SK-N-SH (cell line): ENCODE measurements at regions not wholly inside any gene's neighbourhood (a gene's known extent, or its start where the extent isn't known, plus 50 kb on each side); places are given as distances from the start of the nearest gene placed in this dataset.

Source experiments
- CTCF ChIA-PET: fragments of 300-600, 350-600 bp; formaldehyde crosslinking; extraction: SDS; loops from one replicate; lab custom pipeline; 2021; lab: Yijun Ruan, JAX
- POLR2A ChIA-PET: fragments of 350-600 bp; sonication (Branson Sonifier 250); formaldehyde crosslinking; extraction: SDS; loops from one replicate; lab custom pipeline; 2020; ENCODE audit warnings: antibody characterized with exemption, inconsistent platforms; lab: Yijun Ruan, JAX
- DNase-seq: peaks from one replicate; pipeline ENCODE4 v3.0.0; 2012
- H2AFZ ChIP-seq: fragments of 200-600 bp; sonication (generic); 2 replicates; pipeline ENCODE4 v1.8.1; 2016; ENCODE audit warnings: antibody characterized with exemption, mild to moderate bottlenecking, low read depth
- H3F3A ChIP-seq: fragments of 200-600 bp; sonication (generic); replicated peaks from 2 replicates; pipeline ENCODE3; 2016; ENCODE audit warnings: antibody characterized with exemption, mild to moderate bottlenecking; ENCODE audit not compliant: insufficient read depth
- H3K27ac ChIP-seq, 2 experiments: fragments of 200-500 bp in 1 of 2; fragments of 200-600 bp in 1 of 2; sonication (Bioruptor generic) in 1 of 2; sonication (generic), shearing (Covaris generic) in 1 of 2; 2 replicates each; pipeline versions ENCODE4 v1.5.1 to v1.6.1; 2014 to 2016; ENCODE audit warnings: low read depth in 2 of 2, inconsistent platforms in 1 of 2, low read length in 1 of 2, mild to moderate bottlenecking in 1 of 2, mixed read lengths in 1 of 2
- H3K27me3 ChIP-seq: fragments of 200-600 bp; sonication (generic), shearing (Covaris generic); 2 replicates; pipeline ENCODE4 v1.6.1; 2016; ENCODE audit warnings: mixed run types; ENCODE audit not compliant: insufficient read depth
- H3K36me3 ChIP-seq, 2 experiments: fragments of 200-500 bp in 1 of 2; fragments of 200-600 bp in 1 of 2; sonication (Bioruptor generic) in 1 of 2; sonication (generic) in 1 of 2; replicated peaks in 1 of 2; 2 replicates each; pipeline versions ENCODE3 to v1.5.1; 2014 to 2016; ENCODE audit warnings: low read length in 1 of 2, mild to moderate bottlenecking in 1 of 2; ENCODE audit not compliant: insufficient read depth in 2 of 2, control insufficient read depth in 1 of 2
- H3K4me1 ChIP-seq, 2 experiments: fragments of 200-500 bp in 1 of 2; fragments of 200-600 bp in 1 of 2; sonication (Bioruptor generic) in 1 of 2; sonication (generic), shearing (Covaris generic) in 1 of 2; 2 replicates each; pipeline versions ENCODE4 v1.5.1 to v1.6.1; 2014 to 2016; ENCODE audit warnings: low read depth in 1 of 2, low read length in 1 of 2, mixed run types in 1 of 2; ENCODE audit not compliant: insufficient read depth in 2 of 2, control insufficient read depth in 1 of 2
- H3K4me2 ChIP-seq: fragments of 200-600 bp; sonication (generic), shearing (Covaris generic); 2 replicates; pipeline ENCODE4 v1.6.1; 2017; ENCODE audit warnings: mixed run types
- H3K4me3 ChIP-seq, 2 experiments: fragments of 200-500 bp in 1 of 2; fragments of 200-600 bp in 1 of 2; sonication (Bioruptor generic) in 1 of 2; sonication (generic), shearing (Covaris generic) in 1 of 2; 2 replicates each; pipeline versions ENCODE4 v1.5.1 to v1.8.1; 2014 to 2016; ENCODE audit warnings: low read depth in 2 of 2, inconsistent platforms in 1 of 2, low read length in 1 of 2, mild to moderate bottlenecking in 1 of 2, mixed read lengths in 1 of 2, moderate library complexity in 1 of 2
- H3K79me2 ChIP-seq: fragments of 200-600 bp; sonication (generic); 2 replicates; pipeline ENCODE4 v1.8.1; 2017; ENCODE audit warnings: mild to moderate bottlenecking; ENCODE audit not compliant: insufficient read depth
- H3K9ac ChIP-seq: fragments of 200-600 bp; sonication (generic); 2 replicates; pipeline ENCODE4 v1.6.1; 2017; ENCODE audit warnings: mixed run types
- H3K9me2 ChIP-seq: fragments of 200-600 bp; sonication (generic); 2 replicates; pipeline ENCODE4 v1.6.1; 2017; ENCODE audit warnings: mixed run types
- H3K9me3 ChIP-seq: fragments of 200-600 bp; sonication (generic); 2 replicates; pipeline ENCODE4 v1.6.1; 2017; ENCODE audit warnings: mixed run types, mild to moderate bottlenecking, moderate library complexity
- H4K20me1 ChIP-seq: fragments of 200-600 bp; sonication (generic); 2 replicates; pipeline ENCODE4 v1.6.1; 2017; ENCODE audit warnings: mild to moderate bottlenecking, mixed run types; ENCODE audit not compliant: insufficient read depth
- CHD2 ChIP-seq: fragments of 150-350 bp; IDR thresholded peaks from 2 replicates; pipeline ENCODE4 v1.6.1; 2018; ENCODE audit warnings: low read length; ENCODE audit not compliant: partially characterized antibody
- CTCF ChIP-seq: fragments of 200-600 bp; sonication (generic); IDR thresholded peaks from 2 replicates; pipeline ENCODE4 v1.6.1; 2017; ENCODE audit warnings: antibody characterized with exemption, mild to moderate bottlenecking, moderate library complexity
- ELF1 ChIP-seq: IDR thresholded peaks from 2 replicates; pipeline ENCODE4 v1.4.0; 2012
- EP300 ChIP-seq, 2 experiments: IDR thresholded peaks; 2 replicates each; pipeline versions ENCODE4 v1.4.0 to v1.6.1; 2012; ENCODE audit warnings: borderline replicate concordance in 1 of 2, low read depth in 1 of 2, low read length in 1 of 2
- FOSL2 ChIP-seq: IDR thresholded peaks from 2 replicates; pipeline ENCODE4 v1.4.0; 2012; ENCODE audit warnings: low read depth, mild to moderate bottlenecking, moderate library complexity, borderline replicate concordance
- FOXM1 ChIP-seq: IDR thresholded peaks from 2 replicates; pipeline ENCODE4 v1.4.0; 2012; ENCODE audit warnings: low read depth, mild to moderate bottlenecking
- GATA2 ChIP-seq: sonication (generic); formaldehyde crosslinking; IDR thresholded peaks from 2 replicates; pipeline ENCODE4 v1.5.0; 2020; ENCODE audit warnings: mild to moderate bottlenecking, missing genetic modification reagents
- JUND ChIP-seq: IDR thresholded peaks from 2 replicates; pipeline ENCODE4 v1.4.0; 2012
- MAX ChIP-seq: IDR thresholded peaks from 2 replicates; pipeline ENCODE4 v1.4.0; 2012; ENCODE audit warnings: low read depth
- MEF2A ChIP-seq: IDR thresholded peaks from 2 replicates; pipeline ENCODE4 v1.4.0; 2012; ENCODE audit warnings: low read depth, borderline replicate concordance
- NFIC ChIP-seq: IDR thresholded peaks from 2 replicates; pipeline ENCODE4 v1.4.0; 2012; ENCODE audit warnings: borderline replicate concordance
- NRF1 ChIP-seq: IDR thresholded peaks from 2 replicates; pipeline ENCODE4 v1.6.1; 2012; ENCODE audit warnings: low read depth, mild to moderate bottlenecking, low read length
- PBX3 ChIP-seq: IDR thresholded peaks from 2 replicates; pipeline ENCODE4; 2012
- RCOR1 ChIP-seq: fragments of 150-350 bp; IDR thresholded peaks from 2 replicates; pipeline ENCODE4 v1.6.1; 2017; ENCODE audit warnings: antibody characterized with exemption, low read length
- REST ChIP-seq: IDR thresholded peaks from 2 replicates; pipeline ENCODE4 v1.6.1; 2012; ENCODE audit warnings: mild to moderate bottlenecking, low read depth, low read length, moderate library complexity
- RFX5 ChIP-seq: IDR thresholded peaks from 2 replicates; pipeline ENCODE4 v1.6.1; 2012; ENCODE audit warnings: mild to moderate bottlenecking, improper control_type of control experiment, low read length
- RXRA ChIP-seq: IDR thresholded peaks from 2 replicates; pipeline ENCODE4 v1.4.0; 2012; ENCODE audit warnings: low read depth, mild to moderate bottlenecking, borderline replicate concordance
- SIN3A ChIP-seq: IDR thresholded peaks from 2 replicates; pipeline ENCODE4 v1.6.1; 2012; ENCODE audit warnings: low read depth, mild to moderate bottlenecking, low read length, moderate library complexity, borderline replicate concordance
- USF1 ChIP-seq: IDR thresholded peaks from 2 replicates; pipeline ENCODE4 v1.4.0; 2012; ENCODE audit warnings: low read depth, borderline replicate concordance
- ZBTB33 ChIP-seq: IDR thresholded peaks from 2 replicates; pipeline ENCODE4 v1.4.0; 2012; ENCODE audit warnings: low read depth, borderline replicate concordance
- WGBS: methylation state at CpG from one replicate; pipeline ENCODE4 v1.1.6; 2017; ENCODE audit warnings: low lambda C conversion rate; 5-methylcytosine and 5-hydroxymethylcytosine counted together

- CTCF ChIA-PET: interaction anchor here (0.7 kb wide), 1 partner anchor 55 kb away, joined by 3 read pairs; no protein-coding TSS in a partner anchor
- 0% methylated on average over 5 of the region's 5 CpGs for WGBS
- POLR2A ChIA-PET: no interaction called here
These were observed 375.2 kb upstream of the VWC2 start for GRCh38 chr7:49398236-49398635.

More at GRCh38 chr7:49398236-49398635, 375.2 kb upstream of the VWC2 start:
- Histone ChIP-seq H2AFZ (no peak overlapping the region), H4K20me1 (no peaks in the 10 kb centered on the region), H3K4me3 (no peak overlapping the region), H3K27ac (no peak overlapping the region), H3F3A (no peaks in the 10 kb centered on the region), H3K27me3 (no peaks in the 10 kb centered on the region), H3K36me3 (no peaks in the 10 kb centered on the region), H3K9me3 (no peaks in the 10 kb centered on the region), H3K4me1 (no peaks in the 10 kb centered on the region), H3K9ac (no peak overlapping the region), H3K79me2 (no peaks in the 10 kb centered on the region), H3K9me2 (no peaks in the 10 kb centered on the region), H3K4me2 (no peak overlapping the region)
- no peak for DNase-seq
- TF ChIP-seq NFIC (no peak), ZBTB33 (no peak), RXRA (no peak), JUND (no peak), FOXM1 (no peak), NRF1 (no peak), RCOR1 (no peak), ELF1 (no peak), RFX5 (no peak), CHD2 (no peak), REST (no peak), GATA2 (no peak), MAX (no peak), PBX3 (no peak), FOSL2 (no peak), USF1 (no peak), CTCF (no peak), EP300 (IDR thresholded peaks at IDR 0.05; ENCODE audit: borderline replicate concordance in 1 of 2, low read depth in 1 of 2, low read length in 1 of 2) (no peak), SIN3A (no peak), MEF2A (no peak)
